ENCODE measurements at regions not wholly inside any gene's neighbourhood (a gene's known extent, or its start where the extent isn't known, plus 50 kb on each side); places are given as distances from the start of the nearest gene placed in this dataset.

GRCh38 chr19:30225676-30226463 is 146.3 kb upstream of the ZNF536 start:
- 2 to 4% methylated on average over 22 to 61 of the region's 84 CpGs for WGBS, 2 donors
- H3K27me3 ChIP-seq = peaks cover 1 to 62% (median 33%) of the 10 kb centered on the region in 4 donors
- no peaks in the 10 kb centered on the region for H3K36me3 ChIP-seq
- H3K27ac ChIP-seq = no peak overlapping the region
- H3K9me3 ChIP-seq = no peaks in the 10 kb centered on the region
- H3K4me1 ChIP-seq = peaks cover 23 to 51% (median 41%) of the 10 kb centered on the region in 4 donors
- ATAC-seq (ENCODE audit: low FRiP score in 2 of 2) (no peak), DNase-seq (peak in 1 of 2 donors; percentile 83)
- TF ChIP-seq POLR2AphosphoS5 (IDR thresholded peaks at IDR 0.05) (no peak), POLR2A (IDR thresholded peaks at IDR 0.05) (no peak), EP300 (IDR thresholded peaks at IDR 0.05) (no peak)
- TF ChIP-seq, protein P1, sequence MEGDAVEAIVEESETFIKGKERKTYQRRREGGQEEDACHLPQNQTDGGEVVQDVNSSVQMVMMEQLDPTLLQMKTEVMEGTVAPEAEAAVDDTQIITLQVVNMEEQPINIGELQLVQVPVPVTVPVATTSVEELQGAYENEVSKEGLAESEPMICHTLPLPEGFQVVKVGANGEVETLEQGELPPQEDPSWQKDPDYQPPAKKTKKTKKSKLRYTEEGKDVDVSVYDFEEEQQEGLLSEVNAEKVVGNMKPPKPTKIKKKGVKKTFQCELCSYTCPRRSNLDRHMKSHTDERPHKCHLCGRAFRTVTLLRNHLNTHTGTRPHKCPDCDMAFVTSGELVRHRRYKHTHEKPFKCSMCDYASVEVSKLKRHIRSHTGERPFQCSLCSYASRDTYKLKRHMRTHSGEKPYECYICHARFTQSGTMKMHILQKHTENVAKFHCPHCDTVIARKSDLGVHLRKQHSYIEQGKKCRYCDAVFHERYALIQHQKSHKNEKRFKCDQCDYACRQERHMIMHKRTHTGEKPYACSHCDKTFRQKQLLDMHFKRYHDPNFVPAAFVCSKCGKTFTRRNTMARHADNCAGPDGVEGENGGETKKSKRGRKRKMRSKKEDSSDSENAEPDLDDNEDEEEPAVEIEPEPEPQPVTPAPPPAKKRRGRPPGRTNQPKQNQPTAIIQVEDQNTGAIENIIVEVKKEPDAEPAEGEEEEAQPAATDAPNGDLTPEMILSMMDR (IDR thresholded peaks at IDR 0.05) = no peak
- peak overlapping the region in 3 of 4 donors; percentile 48 to 70 (median 65) for H3K4me3 ChIP-seq

DNA sequence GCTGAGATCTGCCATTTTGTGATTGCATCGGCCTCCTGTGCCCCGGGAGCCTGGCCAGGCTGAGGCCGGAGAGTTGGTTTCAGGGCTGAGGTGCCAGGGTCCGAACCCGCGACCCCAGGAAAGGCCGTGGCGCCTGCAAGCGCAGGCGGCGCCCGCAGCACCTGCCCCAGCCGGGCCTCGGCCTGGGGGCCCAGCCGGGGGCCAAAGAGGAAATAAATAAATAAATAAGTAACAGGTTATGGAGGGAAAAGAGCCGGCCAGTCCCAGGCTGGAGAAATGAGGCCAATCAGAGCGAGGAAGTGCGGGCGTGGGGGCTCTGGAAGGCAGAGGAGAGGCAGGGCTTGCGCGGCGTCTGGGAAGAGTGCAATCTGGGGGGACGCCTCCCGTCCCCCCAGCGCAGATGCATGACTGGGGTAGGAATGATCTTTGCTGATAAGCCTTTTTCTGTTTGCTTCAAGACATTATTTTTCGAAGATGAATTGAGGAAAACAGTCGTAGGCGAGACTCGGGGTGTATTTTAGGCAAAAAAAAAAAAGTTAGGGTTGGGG is 145.6 kb upstream of the ZNF536 start:
- no peaks in the 10 kb centered on the region for H3K36me3 ChIP-seq
- peak in 1 of 2 donors; percentile 58 for DNase-seq
- TF ChIP-seq EP300 (IDR thresholded peaks at IDR 0.05) (no peak), POLR2AphosphoS5 (IDR thresholded peaks at IDR 0.05) (no peak), POLR2A (IDR thresholded peaks at IDR 0.05) (no peak)
- TF ChIP-seq, protein P1 (IDR thresholded peaks at IDR 0.05) = no peak
- H3K27ac ChIP-seq = no peak overlapping the region
- peaks cover 0 to 62% (median 33%) of the 10 kb centered on the region in 4 donors for H3K27me3 ChIP-seq
- H3K4me1 ChIP-seq = peaks cover 23 to 51% (median 41%) of the 10 kb centered on the region in 4 donors
- ATAC-seq (ENCODE audit: low FRiP score in 2 of 2) = no peak
- 3 to 4% methylated on average over 29 of the region's 29 CpGs for WGBS, 2 donors
- peak overlapping the region in 3 of 4 donors; percentile 48 to 70 (median 65) for H3K4me3 ChIP-seq
- H3K9me3 ChIP-seq = no peaks in the 10 kb centered on the region

DNA sequence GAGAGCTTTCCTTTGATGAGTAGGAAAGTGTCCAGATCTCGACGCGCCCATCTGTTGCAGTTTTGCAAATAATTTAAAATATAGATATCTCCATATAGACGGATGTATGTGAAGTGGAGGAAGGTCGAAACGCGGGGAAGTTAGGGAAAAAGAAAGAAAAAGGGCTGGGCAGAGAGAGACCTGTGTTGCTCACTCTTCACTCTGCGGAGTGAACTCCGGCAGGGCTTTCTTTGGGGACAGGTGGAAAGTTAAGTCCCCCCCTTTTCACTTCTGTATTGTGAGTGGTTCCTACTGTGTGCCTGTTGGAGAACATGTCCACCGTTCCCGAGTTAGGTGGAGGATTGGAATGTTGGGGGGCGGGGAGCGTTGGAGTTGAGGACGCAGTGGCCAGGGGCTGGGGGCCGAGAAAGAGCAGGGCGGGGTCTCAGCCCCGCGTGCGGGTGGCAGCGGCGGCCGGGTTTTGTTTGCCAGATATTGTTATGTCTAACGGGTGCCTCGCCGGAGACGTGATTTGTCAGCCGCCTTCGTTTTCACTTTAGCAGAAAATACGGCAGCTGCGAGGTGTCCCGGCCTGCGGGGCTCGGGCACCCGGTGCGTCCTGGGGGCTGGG is 145.1 kb upstream of the ZNF536 start:
- H3K36me3 ChIP-seq = no peaks in the 10 kb centered on the region
- H3K4me1 ChIP-seq = peaks cover 23 to 50% (median 41%) of the 10 kb centered on the region in 4 donors
- no peak for TF ChIP-seq EP300 (IDR thresholded peaks at IDR 0.05)
- TF ChIP-seq POLR2A (IDR thresholded peaks at IDR 0.05) = no peak
- TF ChIP-seq, protein P1 (IDR thresholded peaks at IDR 0.05) = no peak
- TF ChIP-seq POLR2AphosphoS5 (IDR thresholded peaks at IDR 0.05) = no peak
- no peaks in the 10 kb centered on the region for H3K9me3 ChIP-seq
- no peak overlapping the region for H3K27ac ChIP-seq
- peaks cover 0 to 59% (median 31%) of the 10 kb centered on the region in 4 donors for H3K27me3 ChIP-seq
- WGBS, 2 donors = 0 to 2% methylated on average over 17 to 32 of the region's 35 CpGs
- DNase-seq (no peak), ATAC-seq (ENCODE audit: low FRiP score in 2 of 2) (no peak)
- H3K4me3 ChIP-seq = peak overlapping the region; percentile 14 to 70 (median 56)

GRCh38 chr19:30227661-30228112 is 144.5 kb upstream of the ZNF536 start:
- Histone ChIP-seq H3K9me3 (no peaks in the 10 kb centered on the region), H3K4me3 (peak overlapping the region in 3 of 4 donors; percentile 48 to 70 (median 65)), H3K27ac (no peak overlapping the region), H3K27me3 (peaks cover 0 to 53% (median 27%) of the 10 kb centered on the region in 4 donors), H3K4me1 (peaks cover 23 to 44% (median 37%) of the 10 kb centered on the region in 4 donors), H3K36me3 (no peaks in the 10 kb centered on the region)
- DNase-seq = peak; percentile 39 to 93
- peak in 1 of 2 donors; percentile 85 for ATAC-seq (ENCODE audit: low FRiP score in 2 of 2)
- 2 to 4% methylated on average over 7 to 26 of the region's 57 CpGs for WGBS, 2 donors
- TF ChIP-seq POLR2A (IDR thresholded peaks at IDR 0.05) = no peak
- TF ChIP-seq, protein P1 (IDR thresholded peaks at IDR 0.05) = peak; percentile 36 to 76 (median 64)

Data from upper lobe of left lung (tissue), 6 donors.